Endodermal cell (in vitro differentiated cells): ENCODE measurements at regions not wholly inside any gene's neighbourhood (a gene's known extent, or its start where the extent isn't known, plus 50 kb on each side); places are given as distances from the start of the nearest gene placed in this dataset.
"Not testable (repeated sequence)": the region's sequence is repeated elsewhere in the genome, so short reads cannot be mapped to it uniquely, and the experiment has no call there.

ENCODE experiments used
- DNase-seq: peaks from one replicate; pipeline ENCODE4 v3.0.0-alpha.2; 2017
- H3K27ac ChIP-seq: 2 replicates; pipeline ENCODE4 v1.5.1; 2013; ENCODE audit warnings: mild to moderate bottlenecking, low read depth, low read length, moderate library complexity
- H3K27me3 ChIP-seq: 2 replicates; pipeline ENCODE4 v1.6.1; 2013; ENCODE audit warnings: mild to moderate bottlenecking, low read length, moderate library complexity; ENCODE audit not compliant: insufficient read depth, control insufficient read depth, poor library complexity, severe bottlenecking
- H3K36me3 ChIP-seq: 2 replicates; pipeline ENCODE4 v1.7.0; 2013; ENCODE audit warnings: mild to moderate bottlenecking, low read length, moderate library complexity; ENCODE audit not compliant: control insufficient read depth, insufficient read depth
- H3K4me1 ChIP-seq: one replicate; pipeline ENCODE4 v1.7.0; 2013; ENCODE audit warnings: low read length; ENCODE audit not compliant: control insufficient read depth, insufficient read depth
- H3K4me3 ChIP-seq: 2 replicates; pipeline ENCODE4 v1.5.1; 2013; ENCODE audit warnings: mild to moderate bottlenecking, low read length, moderate library complexity
- H3K9ac ChIP-seq: 2 replicates; pipeline ENCODE4 v1.6.1; 2013; ENCODE audit warnings: mild to moderate bottlenecking, low read length, moderate library complexity; ENCODE audit not compliant: poor library complexity, severe bottlenecking; ENCODE audit errors: extremely low read depth
- H3K9me3 ChIP-seq: 2 replicates; pipeline ENCODE4 v1.6.1; 2013; ENCODE audit warnings: mild to moderate bottlenecking, low read length, moderate library complexity; ENCODE audit not compliant: control insufficient read depth
- H3K27ac Mint-ChIP-seq: 2 replicates; pipeline ENCODE4 v1.8.0; 2020; ENCODE audit warnings: mixed read lengths
- H3K27me3 Mint-ChIP-seq: 2 replicates; pipeline ENCODE4 v1.8.0; 2021; ENCODE audit warnings: mild to moderate bottlenecking, mixed read lengths; ENCODE audit not compliant: insufficient read depth
- H3K36me3 Mint-ChIP-seq: 2 replicates; pipeline ENCODE4 v1.8.0; 2020; ENCODE audit warnings: low read depth, mixed read lengths
- H3K4me1 Mint-ChIP-seq: 2 replicates; pipeline ENCODE4 v1.8.0; 2020; ENCODE audit warnings: mixed read lengths
- H3K4me3 Mint-ChIP-seq: 2 replicates; pipeline ENCODE4 v1.8.0; 2020; ENCODE audit warnings: mild to moderate bottlenecking, moderate library complexity, mixed read lengths
- H3K9me3 Mint-ChIP-seq: 2 replicates; pipeline ENCODE4 v1.8.0; 2020; ENCODE audit warnings: mild to moderate bottlenecking, mixed read lengths
- WGBS, 2 experiments: methylation state at CpG; one replicate each; pipeline versions ENCODE4 v1.1.5 to v1.1.7; 2013; ENCODE audit warnings: missing lambda C conversion rate in 2 of 2, mixed read lengths in 1 of 2; ENCODE audit not compliant: insufficient coverage in 1 of 2, insufficient read length in 1 of 2; 5-methylcytosine and 5-hydroxymethylcytosine counted together
- TF ChIP-seq, protein P1 (sequence below): fragments of 200-600 bp; sonication (generic); conservative IDR thresholded peaks from 2 replicates; pipeline ENCODE4 v1.5.0; 2021; ENCODE audit warnings: antibody characterized with exemption, mild to moderate bottlenecking

DNA sequence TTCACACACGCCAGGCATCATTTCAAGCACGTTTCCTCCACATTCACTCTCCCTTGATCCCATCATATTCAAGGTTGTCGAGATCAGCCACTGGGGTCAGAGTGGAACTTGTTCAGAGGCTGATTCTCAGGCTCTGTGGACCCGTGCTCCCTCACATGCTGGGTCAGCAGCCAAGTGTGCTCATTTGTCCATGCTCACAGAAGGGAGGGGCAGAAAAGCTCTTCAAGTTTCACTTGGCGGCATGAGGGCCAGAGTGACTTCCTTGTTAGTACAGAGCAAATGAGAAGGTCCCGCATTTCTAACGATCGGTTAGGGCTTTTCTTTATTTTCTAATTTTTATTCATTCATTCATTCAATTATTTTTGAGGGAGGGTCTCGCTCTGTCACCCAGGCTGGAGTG, 82.2 kb downstream of the EBLN1 start:
- no peaks in the 10 kb centered on the region for H3K9me3 ChIP-seq
- H3K4me1 Mint-ChIP-seq, result peaks cover 16% of the 10 kb centered on the region
- H3K27me3 ChIP-seq, result no peaks in the 10 kb centered on the region
- WGBS, 2 experiments, result 89 to 90% methylated on average over 4 to 9 of the region's 9 CpGs
- TF ChIP-seq, protein P1, sequence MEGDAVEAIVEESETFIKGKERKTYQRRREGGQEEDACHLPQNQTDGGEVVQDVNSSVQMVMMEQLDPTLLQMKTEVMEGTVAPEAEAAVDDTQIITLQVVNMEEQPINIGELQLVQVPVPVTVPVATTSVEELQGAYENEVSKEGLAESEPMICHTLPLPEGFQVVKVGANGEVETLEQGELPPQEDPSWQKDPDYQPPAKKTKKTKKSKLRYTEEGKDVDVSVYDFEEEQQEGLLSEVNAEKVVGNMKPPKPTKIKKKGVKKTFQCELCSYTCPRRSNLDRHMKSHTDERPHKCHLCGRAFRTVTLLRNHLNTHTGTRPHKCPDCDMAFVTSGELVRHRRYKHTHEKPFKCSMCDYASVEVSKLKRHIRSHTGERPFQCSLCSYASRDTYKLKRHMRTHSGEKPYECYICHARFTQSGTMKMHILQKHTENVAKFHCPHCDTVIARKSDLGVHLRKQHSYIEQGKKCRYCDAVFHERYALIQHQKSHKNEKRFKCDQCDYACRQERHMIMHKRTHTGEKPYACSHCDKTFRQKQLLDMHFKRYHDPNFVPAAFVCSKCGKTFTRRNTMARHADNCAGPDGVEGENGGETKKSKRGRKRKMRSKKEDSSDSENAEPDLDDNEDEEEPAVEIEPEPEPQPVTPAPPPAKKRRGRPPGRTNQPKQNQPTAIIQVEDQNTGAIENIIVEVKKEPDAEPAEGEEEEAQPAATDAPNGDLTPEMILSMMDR, result no peak
- no peak overlapping the region for H3K27ac Mint-ChIP-seq
- peaks cover 6% of the 10 kb centered on the region for H3K9me3 Mint-ChIP-seq
- H3K9ac ChIP-seq, result no peak overlapping the region
- DNase-seq, result no peak
- H3K27ac ChIP-seq, result no peak overlapping the region
- no peaks in the 10 kb centered on the region for H3K36me3 ChIP-seq
- peaks cover 2% of the 10 kb centered on the region for H3K27me3 Mint-ChIP-seq
- H3K4me3 ChIP-seq, result no peak overlapping the region
- H3K4me3 Mint-ChIP-seq, result no peak overlapping the region
- H3K36me3 Mint-ChIP-seq, result no peaks in the 10 kb centered on the region
- peaks cover 8% of the 10 kb centered on the region for H3K4me1 ChIP-seq

DNA sequence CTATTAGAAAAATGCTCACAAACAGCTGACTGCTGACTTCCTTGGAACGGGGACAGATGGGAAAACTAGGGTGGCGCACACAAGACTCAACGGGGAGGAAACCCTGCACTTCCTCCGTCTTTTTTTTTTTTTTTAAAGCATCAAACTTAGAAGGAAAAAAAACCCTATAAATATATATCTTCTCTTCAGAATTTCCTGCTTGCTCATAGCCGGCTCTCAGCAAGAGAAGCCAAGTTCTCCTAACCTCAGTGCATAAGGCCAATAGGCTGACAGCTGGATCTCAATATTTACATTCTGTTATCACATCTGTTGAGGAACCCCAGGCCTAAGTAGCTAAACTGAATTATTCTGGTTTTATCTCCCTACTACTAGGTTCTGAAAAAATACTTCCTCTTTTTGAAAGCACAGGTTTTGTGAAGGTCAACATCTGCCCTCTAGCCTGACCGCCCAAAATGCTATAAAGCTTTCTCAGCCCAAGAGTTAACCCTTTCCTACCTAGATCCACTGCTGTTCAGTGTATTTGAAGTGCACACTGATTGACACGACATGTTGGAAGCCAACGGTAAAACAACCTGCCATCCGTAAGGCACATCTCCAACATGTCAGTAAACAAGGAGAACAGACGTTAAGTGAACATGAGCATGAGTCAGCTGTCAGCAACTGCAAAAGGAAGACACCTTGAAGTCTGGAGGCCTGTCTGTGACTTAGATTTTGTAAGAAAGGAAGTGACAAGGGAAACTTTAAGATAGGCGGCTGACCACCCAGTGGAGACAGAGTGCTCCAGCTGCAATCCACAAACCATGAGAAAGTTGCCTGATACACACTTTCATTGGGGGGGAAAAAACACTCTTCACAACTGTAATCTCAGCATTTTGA, 83.8 kb downstream of the EBLN1 start:
- H3K36me3 ChIP-seq, result no peaks in the 10 kb centered on the region
- no peak overlapping the region for H3K27ac ChIP-seq
- peaks cover 5% of the 10 kb centered on the region for H3K27me3 Mint-ChIP-seq
- peak overlapping the region; percentile 8 for H3K27ac Mint-ChIP-seq
- no peak overlapping the region for H3K9ac ChIP-seq
- H3K4me1 Mint-ChIP-seq, result peaks cover 16% of the 10 kb centered on the region
- no peak overlapping the region for H3K4me3 Mint-ChIP-seq
- H3K36me3 Mint-ChIP-seq, result peaks cover 8% of the 10 kb centered on the region
- H3K9me3 ChIP-seq, result no peaks in the 10 kb centered on the region
- no peak for DNase-seq
- TF ChIP-seq, protein P1, result no peak
- peaks cover 19% of the 10 kb centered on the region for H3K9me3 Mint-ChIP-seq
- WGBS, 2 experiments, result 73 to 82% methylated on average over 7 to 11 of the region's 11 CpGs
- no peak overlapping the region for H3K4me3 ChIP-seq
- H3K4me1 ChIP-seq, result peaks cover 8% of the 10 kb centered on the region
- no peaks in the 10 kb centered on the region for H3K27me3 ChIP-seq

DNA sequence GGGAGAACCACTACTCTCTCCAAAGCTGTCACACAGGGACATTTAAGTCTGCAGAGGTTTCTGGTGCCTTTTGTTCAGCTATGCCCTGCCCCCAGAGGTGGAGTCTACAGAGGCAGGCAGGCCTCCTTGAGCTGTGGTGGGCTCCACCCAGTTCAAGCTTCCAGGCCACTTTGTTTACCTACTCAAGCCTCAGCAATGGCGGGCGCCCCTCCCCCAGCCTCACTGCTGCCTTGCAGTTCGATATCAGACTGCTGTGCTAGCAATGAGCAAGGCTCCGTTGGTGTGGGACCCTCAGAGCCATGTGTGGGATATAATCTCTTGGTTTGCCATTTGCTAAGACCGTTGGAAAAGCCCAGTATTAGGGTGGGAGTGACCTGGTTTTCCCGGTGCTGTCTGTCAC, 87.0 kb downstream of the EBLN1 start:
- H3K27me3 Mint-ChIP-seq, H3K9ac ChIP-seq, H3K4me1 ChIP-seq, DNase-seq, H3K36me3 ChIP-seq, H3K9me3 ChIP-seq, H3K27ac Mint-ChIP-seq, H3K27ac ChIP-seq, H3K27me3 ChIP-seq, H3K36me3 Mint-ChIP-seq, H3K4me3 Mint-ChIP-seq, H3K4me3 ChIP-seq: not testable (repeated sequence)
- peaks cover 20% of the 10 kb centered on the region for H3K9me3 Mint-ChIP-seq
- H3K4me1 Mint-ChIP-seq, result peaks cover 16% of the 10 kb centered on the region
- WGBS, 2 experiments, result 84 to 93% methylated on average over 3 to 6 of the region's 6 CpGs

DNA sequence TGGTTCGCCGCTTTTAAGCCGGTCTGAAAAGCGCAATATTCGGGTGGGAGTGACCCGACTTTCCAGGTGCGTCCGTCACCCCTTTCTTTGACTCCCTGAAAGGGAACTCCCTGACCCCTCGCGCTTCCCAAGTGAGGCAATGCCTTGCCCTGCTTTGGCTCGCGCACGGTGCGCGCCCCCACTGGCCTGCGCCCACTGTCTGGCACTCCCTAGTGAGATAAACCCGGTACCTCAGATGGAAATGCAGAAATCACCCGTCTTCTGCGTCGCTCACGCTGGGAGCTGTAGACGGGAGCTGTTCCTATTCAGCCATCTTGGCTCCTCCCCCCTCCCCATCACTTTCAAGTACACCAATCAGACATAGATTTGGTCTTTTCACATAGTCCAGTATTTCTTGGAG, 88.2 kb downstream of the EBLN1 start:
- not testable (repeated sequence) for H3K36me3 Mint-ChIP-seq, H3K9me3 ChIP-seq, H3K27me3 ChIP-seq, H3K27ac Mint-ChIP-seq, H3K36me3 ChIP-seq, DNase-seq, H3K4me3 Mint-ChIP-seq, H3K4me1 ChIP-seq, H3K27me3 Mint-ChIP-seq, H3K9ac ChIP-seq, H3K4me3 ChIP-seq, H3K27ac ChIP-seq
- H3K4me1 Mint-ChIP-seq, result peaks cover 16% of the 10 kb centered on the region
- H3K9me3 Mint-ChIP-seq, result peaks cover 20% of the 10 kb centered on the region
- WGBS, 2 experiments, result 94 to 97% methylated on average over 22 of the region's 22 CpGs

DNA sequence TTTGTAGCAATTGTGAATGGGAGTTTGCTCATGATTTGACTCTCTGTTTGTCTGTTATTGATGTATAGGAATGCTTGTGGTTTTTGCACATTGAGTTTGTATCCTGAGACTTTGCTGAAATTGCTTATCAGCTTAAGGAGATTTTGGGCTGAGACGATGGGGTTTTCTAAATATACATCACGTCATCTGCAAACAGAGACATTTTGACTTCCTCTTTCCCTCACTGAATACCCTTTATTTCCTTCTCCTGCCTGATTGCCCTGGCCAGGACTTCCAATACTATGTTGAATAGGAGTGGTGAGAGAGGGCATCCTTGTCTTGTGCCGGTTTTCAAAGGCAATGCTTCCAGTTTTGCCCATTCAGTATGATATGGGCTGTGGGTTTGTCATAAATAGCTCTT, 96.6 kb downstream of the EBLN1 start:
- 96% methylated on average over 3 of the region's 3 CpGs; no CpG with 5 or more reads in 1 of the 2 experiments for WGBS, 2 experiments
- not testable (repeated sequence) for H3K9me3 ChIP-seq, H3K4me1 ChIP-seq, H3K4me1 Mint-ChIP-seq, DNase-seq, H3K36me3 ChIP-seq, H3K4me3 Mint-ChIP-seq, H3K4me3 ChIP-seq, H3K27me3 ChIP-seq, H3K36me3 Mint-ChIP-seq, H3K27me3 Mint-ChIP-seq, H3K27ac ChIP-seq, H3K27ac Mint-ChIP-seq, H3K9ac ChIP-seq
- peaks cover 43% of the 10 kb centered on the region for H3K9me3 Mint-ChIP-seq

DNA sequence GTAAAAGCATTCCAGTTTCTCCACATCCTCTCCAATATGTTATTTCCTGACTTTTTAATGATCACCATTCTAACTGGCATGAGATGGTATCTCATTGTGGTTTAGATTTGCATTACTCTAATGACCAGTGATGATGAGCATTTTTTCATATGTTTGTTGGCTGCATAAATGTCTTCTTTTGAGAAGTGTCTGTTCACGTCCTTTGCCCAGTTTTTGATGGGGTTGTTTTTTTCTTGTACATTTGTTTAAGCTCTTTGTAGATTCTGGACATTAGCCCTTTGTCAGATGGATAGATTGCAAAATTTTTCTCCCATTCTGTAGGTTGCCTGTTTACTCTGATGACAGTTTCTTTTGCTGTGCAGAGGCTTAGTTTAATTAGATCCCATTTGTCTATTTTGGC, 97.7 kb downstream of the EBLN1 start:
- H3K9me3 Mint-ChIP-seq, result peaks cover 43% of the 10 kb centered on the region
- DNase-seq, H3K27me3 Mint-ChIP-seq, H3K36me3 Mint-ChIP-seq, H3K4me1 Mint-ChIP-seq, H3K36me3 ChIP-seq, H3K4me1 ChIP-seq, H3K27ac ChIP-seq, H3K9me3 ChIP-seq, H3K27ac Mint-ChIP-seq, H3K27me3 ChIP-seq, H3K9ac ChIP-seq, H3K4me3 Mint-ChIP-seq, H3K4me3 ChIP-seq: not testable (repeated sequence)
- WGBS, 2 experiments, result 95 to 100% methylated on average over 1 of the region's 1 CpG
